Skeletal muscle tissue (tissue), 3 donors: ENCODE measurements at regions not wholly inside any gene's neighbourhood (a gene's known extent, or its start where the extent isn't known, plus 50 kb on each side); places are given as distances from the start of the nearest gene placed in this dataset.

Source experiments
- H3K27ac ChIP-seq: one replicate; pipeline ENCODE4 v1.7.0; 2013; ENCODE audit warnings: mild to moderate bottlenecking, low read depth, low read length, inconsistent platforms
- H3K27me3 ChIP-seq, 3 donors: one replicate each; pipeline ENCODE4 v1.7.0; 2013; ENCODE audit warnings: low read length in 3 of 3; ENCODE audit not compliant: control insufficient read depth in 3 of 3, insufficient read depth in 3 of 3
- H3K36me3 ChIP-seq, 3 donors: one replicate each; pipeline ENCODE4 v1.7.0; 2013; ENCODE audit warnings: low read length in 3 of 3; ENCODE audit not compliant: control insufficient read depth in 3 of 3, insufficient read depth in 3 of 3
- H3K4me1 ChIP-seq, 3 donors: one replicate each; pipeline ENCODE4 v1.7.0; 2013; ENCODE audit warnings: low read length in 3 of 3, mild to moderate bottlenecking in 3 of 3; ENCODE audit not compliant: control insufficient read depth in 3 of 3, insufficient read depth in 3 of 3
- H3K4me3 ChIP-seq, 3 donors: one replicate each; pipeline ENCODE4 v1.7.0; 2013; ENCODE audit warnings: low read length in 3 of 3
- H3K9ac ChIP-seq, 3 donors: one replicate each; pipeline ENCODE4 v1.7.0; 2013; ENCODE audit warnings: low read length in 3 of 3, mild to moderate bottlenecking in 3 of 3, moderate library complexity in 2 of 3, low read depth in 1 of 3
- H3K9me3 ChIP-seq, 3 donors: one replicate each; pipeline ENCODE4 v1.7.0; 2013; ENCODE audit warnings: low read length in 3 of 3; ENCODE audit not compliant: control insufficient read depth in 3 of 3
- donor health status: Osteomylitis.

GRCh38 chr1:184157394-184157742, 105.8 kb downstream of the TSEN15 start:
- Histone ChIP-seq H3K4me3 (no peak overlapping the region), H3K27me3 (peaks cover 0 to 2% (median 0%) of the 10 kb centered on the region in 3 donors), H3K36me3 (no peaks in the 10 kb centered on the region), H3K27ac (no peak overlapping the region), H3K9ac (no peak overlapping the region), H3K9me3 (no peaks in the 10 kb centered on the region), H3K4me1 (peaks cover 3 to 16% (median 4%) of the 10 kb centered on the region in 3 donors)

- Histone ChIP-seq H3K27me3 (no peaks in the 10 kb centered on the region), H3K9ac (no peak overlapping the region), H3K36me3 (no peaks in the 10 kb centered on the region), H3K27ac (no peak overlapping the region), H3K4me3 (no peak overlapping the region), H3K4me1 (peaks cover 0 to 10% (median 6%) of the 10 kb centered on the region in 3 donors), H3K9me3 (no peaks in the 10 kb centered on the region)
Observed at GRCh38 chr1:184158896-184159681, 107.6 kb downstream of the TSEN15 start.

DNA sequence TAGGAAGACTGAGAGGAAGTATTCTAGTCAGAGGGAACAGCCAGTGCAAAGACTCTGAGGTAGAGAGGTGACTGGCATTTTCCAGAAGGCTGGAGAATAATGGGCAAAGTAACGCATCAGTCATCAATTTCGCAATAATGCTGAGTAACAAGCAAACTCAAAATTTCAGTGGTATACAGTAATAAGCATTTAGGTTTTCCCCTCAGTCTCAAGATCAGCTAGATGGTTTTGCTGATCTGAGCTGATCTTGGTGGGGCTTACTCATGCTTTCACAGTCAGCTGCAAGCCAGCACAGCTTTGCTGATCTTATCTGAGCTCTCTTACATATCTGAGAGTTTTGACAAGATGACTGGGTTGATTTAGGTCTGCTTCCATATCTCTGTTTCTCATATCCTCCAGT, 108.7 kb downstream of the TSEN15 start:
- Histone ChIP-seq H3K4me3 (no peak overlapping the region), H3K4me1 (peaks cover 4 to 10% (median 10%) of the 10 kb centered on the region in 3 donors), H3K9ac (no peak overlapping the region), H3K36me3 (no peaks in the 10 kb centered on the region), H3K27me3 (no peaks in the 10 kb centered on the region), H3K27ac (no peak overlapping the region), H3K9me3 (no peaks in the 10 kb centered on the region)

- Histone ChIP-seq H3K4me1 (peaks cover 4 to 10% (median 10%) of the 10 kb centered on the region in 3 donors), H3K9ac (no peak overlapping the region), H3K27ac (no peak overlapping the region), H3K36me3 (no peaks in the 10 kb centered on the region), H3K27me3 (no peaks in the 10 kb centered on the region), H3K9me3 (no peaks in the 10 kb centered on the region), H3K4me3 (no peak overlapping the region)
Observed at GRCh38 chr1:184161071-184161698, 109.7 kb downstream of the TSEN15 start.

DNA sequence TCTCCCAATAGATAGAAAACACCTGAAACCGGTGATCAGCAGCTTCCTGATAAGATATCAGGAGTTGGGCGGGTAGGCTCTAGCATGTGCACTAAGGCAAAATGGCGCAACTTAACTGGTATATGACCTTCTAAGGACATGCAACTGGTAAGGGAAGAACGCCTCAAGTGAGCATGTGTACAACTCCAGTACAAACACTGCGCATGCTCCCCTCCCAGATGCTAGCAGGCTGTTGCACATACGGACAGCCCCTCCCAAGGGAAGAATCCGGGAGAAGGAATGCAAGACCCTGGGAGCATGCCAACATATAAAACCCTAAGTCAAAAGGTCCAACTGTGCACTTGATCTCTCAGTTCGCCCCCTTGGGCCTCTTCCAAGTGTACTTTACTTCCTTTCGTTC, 110.8 kb downstream of the TSEN15 start:
- Histone ChIP-seq H3K9me3 (no peaks in the 10 kb centered on the region), H3K36me3 (no peaks in the 10 kb centered on the region), H3K27me3 (no peaks in the 10 kb centered on the region), H3K27ac (no peak overlapping the region), H3K4me3 (no peak overlapping the region), H3K4me1 (peaks cover 4 to 10% (median 10%) of the 10 kb centered on the region in 3 donors), H3K9ac (no peak overlapping the region)

DNA sequence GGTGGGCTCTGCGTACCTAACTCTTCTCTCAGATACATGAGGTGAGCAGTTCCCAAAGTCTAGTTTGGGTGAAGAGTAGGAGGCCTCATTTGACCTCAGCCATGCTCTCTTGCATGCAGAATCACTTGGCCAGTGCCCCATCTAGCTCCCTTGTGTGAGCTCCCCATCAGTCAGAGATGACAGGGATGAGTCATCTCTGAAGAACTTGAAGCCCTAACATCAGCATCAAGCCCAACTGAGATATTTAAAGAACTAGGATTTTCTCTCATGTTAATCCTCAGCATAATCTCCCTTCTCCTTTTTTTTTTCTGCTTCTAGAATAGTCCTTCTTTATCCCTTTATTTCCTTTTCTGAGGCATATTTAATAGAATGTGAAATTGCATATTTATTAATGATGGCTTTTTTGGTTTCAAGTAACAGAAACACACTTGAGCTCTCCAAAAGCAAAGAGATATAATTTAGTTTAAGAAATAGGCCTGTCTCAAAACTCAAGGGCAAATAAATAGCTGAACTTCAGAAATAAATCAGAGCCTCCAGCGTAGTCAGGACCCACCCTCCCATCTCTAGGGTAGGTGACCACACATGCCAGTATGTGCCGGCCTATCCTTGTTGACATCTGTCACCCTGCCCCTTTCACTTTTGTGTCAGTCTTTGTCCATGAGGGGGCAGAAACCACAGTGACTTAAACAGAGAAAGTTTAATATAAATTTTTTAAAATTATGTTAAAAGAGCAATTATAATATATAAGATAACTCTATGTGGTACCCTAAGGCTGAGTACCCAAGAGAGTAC, 112.3 kb downstream of the TSEN15 start:
- Histone ChIP-seq H3K4me3 (no peak overlapping the region), H3K4me1 (peaks cover 4 to 10% (median 10%) of the 10 kb centered on the region in 3 donors), H3K9me3 (no peaks in the 10 kb centered on the region), H3K27ac (no peak overlapping the region), H3K9ac (no peak overlapping the region), H3K27me3 (no peaks in the 10 kb centered on the region), H3K36me3 (no peaks in the 10 kb centered on the region)

DNA sequence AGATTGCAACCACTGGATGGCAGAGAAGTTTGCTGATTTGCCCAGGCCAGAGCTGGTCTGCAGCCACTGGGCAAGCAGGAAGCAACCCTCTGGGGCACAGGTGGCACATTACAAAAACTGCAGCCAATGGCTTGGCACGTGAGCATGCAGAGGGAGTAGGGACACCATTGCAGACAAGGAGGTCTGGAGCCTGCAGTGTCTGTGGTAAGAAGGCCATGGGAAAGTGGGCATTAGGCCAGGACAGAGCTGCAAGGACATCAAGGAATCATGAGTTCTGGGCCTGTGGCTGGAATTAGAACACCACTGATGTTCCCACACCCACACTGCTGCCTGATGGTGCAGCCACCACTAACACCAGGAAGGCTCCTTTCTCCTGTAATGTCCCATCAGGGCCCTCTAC, 113.0 kb downstream of the TSEN15 start:
- H3K36me3 ChIP-seq: no peaks in the 10 kb centered on the region
- no peak overlapping the region for H3K27ac ChIP-seq
- H3K4me1 ChIP-seq: peaks cover 4 to 10% (median 10%) of the 10 kb centered on the region in 3 donors
- no peak overlapping the region for H3K4me3 ChIP-seq
- no peaks in the 10 kb centered on the region for H3K9me3 ChIP-seq
- no peak overlapping the region for H3K9ac ChIP-seq
- no peaks in the 10 kb centered on the region for H3K27me3 ChIP-seq

DNA sequence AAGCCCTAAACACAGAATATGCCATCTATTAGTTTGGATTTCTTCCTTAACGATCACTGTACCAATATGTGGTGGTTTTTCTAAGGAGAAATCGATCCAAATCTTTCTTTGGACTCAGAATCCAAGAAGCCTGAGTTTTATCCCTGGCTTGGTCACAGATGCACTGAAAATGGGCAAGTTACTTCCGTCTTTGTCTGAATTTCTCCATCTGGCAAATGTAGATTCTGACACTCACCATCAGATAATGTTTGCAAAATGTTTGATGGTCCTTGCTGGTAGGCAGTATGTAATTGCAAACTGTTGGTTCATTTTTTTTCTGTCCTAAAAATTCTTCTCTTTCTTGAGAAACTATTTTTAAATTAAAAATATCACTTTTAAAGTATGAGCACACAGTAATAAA, 115.0 kb downstream of the TSEN15 start:
- peaks cover 4 to 10% (median 7%) of the 10 kb centered on the region in 3 donors for H3K4me1 ChIP-seq

DNA sequence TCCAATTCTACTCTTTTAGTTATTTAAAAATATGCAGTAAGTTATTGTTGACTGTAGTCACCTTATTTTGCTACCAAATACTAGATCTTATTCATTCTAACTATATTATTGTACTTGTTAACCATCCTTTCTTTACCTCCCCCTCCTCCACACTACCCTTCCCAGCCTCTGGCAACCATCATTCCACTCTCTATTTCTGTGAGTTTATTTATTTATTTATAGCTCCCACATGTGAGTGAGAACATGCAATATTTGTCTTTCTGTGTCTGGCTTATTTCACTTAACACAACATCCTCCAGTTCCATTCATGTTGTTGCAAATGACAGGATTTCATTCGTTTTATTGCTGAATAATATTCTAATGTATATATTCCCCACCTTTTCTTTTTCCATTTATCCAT, 115.8 kb downstream of the TSEN15 start:
- no peaks in the 10 kb centered on the region for H3K27me3 ChIP-seq
- no peaks in the 10 kb centered on the region for H3K9me3 ChIP-seq
- H3K4me1 ChIP-seq: peaks cover 4 to 10% (median 7%) of the 10 kb centered on the region in 3 donors
- no peak overlapping the region for H3K4me3 ChIP-seq
- H3K27ac ChIP-seq: no peak overlapping the region
- no peaks in the 10 kb centered on the region for H3K36me3 ChIP-seq
- no peak overlapping the region for H3K9ac ChIP-seq

More for the DNA sequence above, 115.0 kb downstream of the TSEN15 start:
- Histone ChIP-seq H3K4me3 (no peak overlapping the region), H3K36me3 (no peaks in the 10 kb centered on the region), H3K27me3 (no peaks in the 10 kb centered on the region), H3K9ac (no peak overlapping the region), H3K27ac (no peak overlapping the region), H3K9me3 (no peaks in the 10 kb centered on the region)

DNA sequence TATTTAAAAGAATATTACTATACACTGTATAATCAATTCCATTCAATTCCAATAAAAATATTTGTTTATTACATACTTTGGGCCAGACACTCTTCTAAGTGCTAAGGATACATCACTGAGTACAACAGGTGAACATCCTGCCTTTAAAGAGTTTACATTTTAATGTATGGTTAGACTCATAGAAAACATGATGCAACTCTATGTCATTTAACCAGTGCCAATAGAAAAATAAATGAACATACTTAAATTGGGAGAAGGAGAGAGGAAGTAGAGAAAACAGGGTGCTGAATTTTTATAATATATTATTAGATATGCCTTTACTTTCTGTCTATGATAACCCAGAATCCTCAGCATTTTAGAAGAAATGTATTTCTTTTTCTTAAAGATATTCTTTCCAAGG, 119.2 kb downstream of the TSEN15 start:
- H3K27ac ChIP-seq: no peak overlapping the region
- H3K9me3 ChIP-seq: no peaks in the 10 kb centered on the region
- no peak overlapping the region for H3K9ac ChIP-seq
- no peak overlapping the region for H3K4me3 ChIP-seq
- H3K36me3 ChIP-seq: no peaks in the 10 kb centered on the region
- no peaks in the 10 kb centered on the region for H3K27me3 ChIP-seq
- no peaks in the 10 kb centered on the region for H3K4me1 ChIP-seq
